Astrocyte (in vitro differentiated cells and primary cell): ENCODE measurements at regions not wholly inside any gene's neighbourhood (a gene's known extent, or its start where the extent isn't known, plus 50 kb on each side); places are given as distances from the start of the nearest gene placed in this dataset.

ENCODE experiments used
- DNase-seq: peaks from one replicate; pipeline ENCODE4 v3.0.0-alpha.2; 2010; ENCODE audit warnings: low read depth
- FAIRE-seq: peaks from 2 replicates; lab custom pipeline; 2011; peaks lifted over from hg19 to GRCh38; lab: Jason Lieb, UNC
- H2AFZ ChIP-seq: 2 replicates; pipeline ENCODE4 v1.6.0; 2012; ENCODE audit warnings: low read depth, low read length, inconsistent platforms
- H3K27ac ChIP-seq: 2 replicates; pipeline ENCODE4 v1.5.1; 2011; ENCODE audit warnings: low read depth, low read length, inconsistent platforms
- H3K27me3 ChIP-seq: 2 replicates; pipeline ENCODE4 v1.6.0; 2011; ENCODE audit warnings: low read length, inconsistent platforms; ENCODE audit not compliant: insufficient read depth
- H3K36me3 ChIP-seq: 2 replicates; pipeline ENCODE4 v1.5.1; 2011; ENCODE audit warnings: low read length, inconsistent platforms; ENCODE audit not compliant: insufficient read depth
- H3K4me1 ChIP-seq: 2 replicates; pipeline ENCODE4 v1.5.1; 2011; ENCODE audit warnings: low read length, inconsistent platforms; ENCODE audit not compliant: insufficient read depth
- H3K4me2 ChIP-seq: 2 replicates; pipeline ENCODE4 v1.6.0; 2012; ENCODE audit warnings: low read length, inconsistent platforms
- H3K4me3 ChIP-seq: 2 replicates; pipeline ENCODE4 v1.5.1; 2011; ENCODE audit warnings: low read depth, mild to moderate bottlenecking, low read length, inconsistent platforms; ENCODE audit not compliant: insufficient read depth
- H3K79me2 ChIP-seq: 2 replicates; pipeline ENCODE4 v1.6.0; 2012; ENCODE audit warnings: mild to moderate bottlenecking, low read length, inconsistent platforms; ENCODE audit not compliant: insufficient read depth
- H3K9ac ChIP-seq: 2 replicates; pipeline ENCODE4 v1.6.0; 2012; ENCODE audit warnings: mild to moderate bottlenecking, low read length, inconsistent platforms
- H3K9me3 ChIP-seq: 2 replicates; pipeline ENCODE4 v1.5.1; 2012; ENCODE audit warnings: low read depth, mild to moderate bottlenecking, low read length, inconsistent platforms; ENCODE audit not compliant: insufficient read depth
- H4K20me1 ChIP-seq: 2 replicates; pipeline ENCODE4 v1.6.0; 2012; ENCODE audit warnings: low read length, inconsistent platforms; ENCODE audit not compliant: insufficient read depth
- H3K27ac Mint-ChIP-seq: one replicate; pipeline ENCODE4 v1.8.0; 2021; ENCODE audit warnings: mild to moderate bottlenecking, mixed read lengths; ENCODE audit not compliant: unreplicated experiment
- H3K27me3 Mint-ChIP-seq: one replicate; pipeline ENCODE4 v1.8.0; 2021; ENCODE audit warnings: low read depth, mixed read lengths; ENCODE audit not compliant: unreplicated experiment
- H3K36me3 Mint-ChIP-seq: one replicate; pipeline ENCODE4 v1.8.0; 2021; ENCODE audit warnings: low read depth, mixed read lengths; ENCODE audit not compliant: unreplicated experiment
- H3K4me1 Mint-ChIP-seq: one replicate; pipeline ENCODE4 v1.8.0; 2021; ENCODE audit warnings: low read depth, mixed read lengths; ENCODE audit not compliant: unreplicated experiment
- H3K4me3 Mint-ChIP-seq: one replicate; pipeline ENCODE4 v1.8.0; 2021; ENCODE audit warnings: mild to moderate bottlenecking, moderate library complexity, mixed read lengths; ENCODE audit not compliant: unreplicated experiment
- H3K9me3 Mint-ChIP-seq: one replicate; pipeline ENCODE4 v1.8.0; 2021; ENCODE audit warnings: mild to moderate bottlenecking, mixed read lengths; ENCODE audit not compliant: unreplicated experiment
- EZH2 ChIP-seq: IDR thresholded peaks from 2 replicates; pipeline ENCODE4 v1.6.1; 2012; ENCODE audit warnings: mild to moderate bottlenecking, low read length, inconsistent platforms; ENCODE audit not compliant: insufficient read depth
- TF ChIP-seq, protein P1 (sequence below): IDR thresholded peaks from 2 replicates; pipeline ENCODE4 v1.5.1; 2011; ENCODE audit warnings: low read depth, mild to moderate bottlenecking, inconsistent platforms, low read length, moderate library complexity; ENCODE audit not compliant: insufficient read depth

DNA sequence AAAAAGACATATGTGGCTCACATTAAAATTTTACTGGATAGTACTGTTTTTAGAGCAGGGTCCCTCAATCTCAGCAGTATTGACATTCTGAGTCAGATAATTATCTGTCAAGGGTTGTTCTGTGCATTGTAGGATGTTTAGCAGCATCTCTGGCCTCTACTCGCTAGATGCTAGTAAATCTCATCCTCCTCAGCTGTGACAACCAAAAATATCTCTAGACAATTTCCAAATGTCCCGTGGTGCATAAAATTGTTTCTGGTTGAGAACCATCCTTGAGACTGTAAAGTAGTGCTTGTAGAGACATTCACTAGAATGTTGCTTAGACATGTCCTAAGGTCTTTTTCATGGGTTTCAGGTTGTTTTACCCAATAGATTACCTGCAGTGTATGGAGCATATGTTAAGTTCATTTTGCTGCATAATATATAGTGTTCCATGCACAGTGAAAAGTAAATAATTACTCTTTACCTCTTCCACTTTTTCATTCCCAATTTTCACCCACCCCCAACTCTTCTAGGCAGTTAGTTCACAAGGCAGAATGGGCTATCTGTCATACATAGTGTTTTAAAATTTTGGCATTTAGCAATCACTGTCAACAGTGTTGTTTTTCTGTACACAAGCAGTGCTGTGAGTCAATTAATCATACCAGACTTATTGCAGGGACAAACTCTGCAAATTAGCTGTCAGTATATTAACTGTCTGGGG lies 200.2 kb upstream of the SLC38A2 start:
- Mint-ChIP-seq H3K27me3 (no peaks in the 10 kb centered on the region), H3K27ac (no peak overlapping the region), H3K36me3 (peaks cover 3% of the 10 kb centered on the region), H3K4me3 (no peak overlapping the region), H3K4me1 (no peaks in the 10 kb centered on the region), H3K9me3 (peaks cover 15% of the 10 kb centered on the region)
- TF ChIP-seq, protein P1, sequence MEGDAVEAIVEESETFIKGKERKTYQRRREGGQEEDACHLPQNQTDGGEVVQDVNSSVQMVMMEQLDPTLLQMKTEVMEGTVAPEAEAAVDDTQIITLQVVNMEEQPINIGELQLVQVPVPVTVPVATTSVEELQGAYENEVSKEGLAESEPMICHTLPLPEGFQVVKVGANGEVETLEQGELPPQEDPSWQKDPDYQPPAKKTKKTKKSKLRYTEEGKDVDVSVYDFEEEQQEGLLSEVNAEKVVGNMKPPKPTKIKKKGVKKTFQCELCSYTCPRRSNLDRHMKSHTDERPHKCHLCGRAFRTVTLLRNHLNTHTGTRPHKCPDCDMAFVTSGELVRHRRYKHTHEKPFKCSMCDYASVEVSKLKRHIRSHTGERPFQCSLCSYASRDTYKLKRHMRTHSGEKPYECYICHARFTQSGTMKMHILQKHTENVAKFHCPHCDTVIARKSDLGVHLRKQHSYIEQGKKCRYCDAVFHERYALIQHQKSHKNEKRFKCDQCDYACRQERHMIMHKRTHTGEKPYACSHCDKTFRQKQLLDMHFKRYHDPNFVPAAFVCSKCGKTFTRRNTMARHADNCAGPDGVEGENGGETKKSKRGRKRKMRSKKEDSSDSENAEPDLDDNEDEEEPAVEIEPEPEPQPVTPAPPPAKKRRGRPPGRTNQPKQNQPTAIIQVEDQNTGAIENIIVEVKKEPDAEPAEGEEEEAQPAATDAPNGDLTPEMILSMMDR = no peak
- no peak for TF ChIP-seq EZH2
- Histone ChIP-seq H3K27ac (no peak overlapping the region), H3K36me3 (no peaks in the 10 kb centered on the region), H3K27me3 (no peaks in the 10 kb centered on the region), H3K4me2 (no peak overlapping the region), H4K20me1 (no peaks in the 10 kb centered on the region), H2AFZ (no peak overlapping the region), H3K4me1 (no peaks in the 10 kb centered on the region), H3K9me3 (peaks cover 5% of the 10 kb centered on the region), H3K79me2 (no peaks in the 10 kb centered on the region), H3K4me3 (no peak overlapping the region), H3K9ac (no peak overlapping the region)
- DNase-seq (no peak), FAIRE-seq (no peak)

DNA sequence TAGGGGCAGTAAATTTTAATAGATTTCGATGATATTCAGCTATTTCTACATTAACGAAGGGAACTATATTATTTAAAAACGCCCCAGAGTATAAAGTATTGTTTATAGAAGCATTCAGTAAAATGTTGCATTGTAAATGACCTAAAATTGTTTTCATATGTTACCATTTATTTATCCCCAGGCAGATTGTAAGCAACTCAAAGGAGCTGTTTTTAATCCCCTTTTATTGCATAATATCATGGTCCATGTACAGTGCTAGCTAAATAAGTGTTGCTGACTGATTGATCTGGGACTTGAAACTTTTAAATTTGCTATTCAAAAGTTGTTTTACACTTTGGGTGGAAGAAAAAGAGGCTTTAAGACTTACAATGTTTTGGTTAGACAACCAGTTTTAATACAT lies 199.0 kb upstream of the SLC38A2 start:
- H3K9ac ChIP-seq = no peak overlapping the region
- no peaks in the 10 kb centered on the region for H4K20me1 ChIP-seq
- DNase-seq (no peak), FAIRE-seq (no peak)
- Mint-ChIP-seq H3K27me3 (no peaks in the 10 kb centered on the region), H3K4me3 (no peak overlapping the region), H3K36me3 (peaks cover 3% of the 10 kb centered on the region), H3K27ac (no peak overlapping the region), H3K9me3 (peaks cover 25% of the 10 kb centered on the region), H3K4me1 (no peaks in the 10 kb centered on the region)
- H3K79me2 ChIP-seq = no peaks in the 10 kb centered on the region
- peaks cover 5% of the 10 kb centered on the region for H3K9me3 ChIP-seq
- no peaks in the 10 kb centered on the region for H3K27me3 ChIP-seq
- no peak for TF ChIP-seq EZH2
- TF ChIP-seq, protein P1 = no peak
- H3K4me1 ChIP-seq = no peaks in the 10 kb centered on the region
- H2AFZ ChIP-seq = no peak overlapping the region
- H3K4me3 ChIP-seq = no peak overlapping the region
- H3K4me2 ChIP-seq = no peak overlapping the region
- no peak overlapping the region for H3K27ac ChIP-seq
- no peaks in the 10 kb centered on the region for H3K36me3 ChIP-seq

DNA sequence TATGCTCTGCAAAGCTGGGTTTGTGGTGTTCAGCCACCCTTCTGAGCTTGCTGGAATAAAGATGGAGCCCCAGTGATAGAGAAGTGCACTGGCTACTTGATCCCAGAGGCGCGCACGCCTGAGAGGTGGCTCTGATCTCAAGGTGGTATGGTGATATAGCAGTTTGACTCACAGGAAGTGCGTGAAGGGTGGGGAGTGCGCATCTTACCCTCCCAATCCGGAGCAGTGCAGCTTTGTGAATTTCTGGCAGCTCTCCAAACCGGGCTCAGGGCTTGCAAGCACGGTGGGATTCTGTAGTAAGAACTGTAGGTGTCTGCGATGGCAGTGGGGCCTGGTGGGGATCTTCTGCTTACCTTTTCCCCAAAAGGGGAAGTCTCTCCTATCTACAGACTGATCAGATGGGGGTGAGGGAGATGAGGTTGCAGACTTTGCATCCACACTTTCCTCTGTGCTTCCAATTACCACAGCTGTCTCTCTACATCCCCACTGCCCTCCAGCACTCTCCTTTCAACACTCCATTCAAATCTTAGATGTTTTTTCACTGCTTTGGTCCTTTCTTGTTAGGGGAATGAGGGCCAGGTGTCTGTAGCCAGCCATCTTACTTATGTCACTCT lies 197.4 kb upstream of the SLC38A2 start:
- H4K20me1 ChIP-seq = no peaks in the 10 kb centered on the region
- H3K27me3 ChIP-seq = no peaks in the 10 kb centered on the region
- H3K4me3 Mint-ChIP-seq = no peak overlapping the region
- no peaks in the 10 kb centered on the region for H3K4me1 Mint-ChIP-seq
- H3K4me2 ChIP-seq = no peak overlapping the region
- H3K4me3 ChIP-seq = no peak overlapping the region
- H3K36me3 ChIP-seq = no peaks in the 10 kb centered on the region
- no peak for DNase-seq
- H3K9ac ChIP-seq = no peak overlapping the region
- H2AFZ ChIP-seq = no peak overlapping the region
- no peak overlapping the region for H3K27ac Mint-ChIP-seq
- TF ChIP-seq, protein P1 = no peak
- no peak for TF ChIP-seq EZH2
- no peak overlapping the region for H3K27ac ChIP-seq
- no peaks in the 10 kb centered on the region for H3K79me2 ChIP-seq
- no peaks in the 10 kb centered on the region for H3K27me3 Mint-ChIP-seq
- H3K4me1 ChIP-seq = no peaks in the 10 kb centered on the region
- peaks cover 3% of the 10 kb centered on the region for H3K36me3 Mint-ChIP-seq
- peaks cover 5% of the 10 kb centered on the region for H3K9me3 ChIP-seq
- H3K9me3 Mint-ChIP-seq = peaks cover 25% of the 10 kb centered on the region
- FAIRE-seq = no peak
